ENCODE measurements at regions not wholly inside any gene's neighbourhood (a gene's known extent, or its start where the extent isn't known, plus 50 kb on each side); places are given as distances from the start of the nearest gene placed in this dataset.

DNA sequence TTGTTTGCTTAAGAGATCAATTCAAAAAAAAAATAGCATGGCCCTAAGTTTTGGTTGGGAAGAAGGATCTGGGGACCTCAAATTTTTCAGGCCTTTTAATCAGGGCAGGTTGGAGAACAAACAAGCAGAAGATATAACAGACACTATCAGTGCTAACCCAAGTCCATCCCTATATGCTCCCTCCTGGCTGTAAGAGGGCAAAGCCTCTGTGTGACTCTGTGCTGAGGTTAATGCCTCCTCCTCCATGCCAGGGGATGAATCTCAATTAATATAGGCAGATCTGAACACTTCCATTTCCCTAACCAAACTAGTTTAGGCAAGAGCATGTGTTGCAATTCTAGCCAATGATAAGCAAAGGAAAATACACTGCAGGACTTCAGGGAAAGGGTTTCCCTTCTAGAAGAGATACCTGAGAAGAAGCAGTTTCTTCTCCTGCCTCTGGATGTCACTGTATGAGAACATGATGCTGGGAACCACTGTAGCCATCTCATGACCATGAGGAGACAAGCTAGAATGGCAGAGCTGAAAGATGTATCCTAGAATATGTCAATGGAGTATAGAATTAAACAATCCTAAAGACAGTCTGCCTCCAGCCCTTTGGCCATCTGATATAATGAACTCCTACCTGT lies 76.0 kb downstream of the CHD9NB start:
- H3K36me3 Mint-ChIP-seq (ENCODE audit: low read depth) = no peaks in the 10 kb centered on the region
- intact Hi-C loops (cut with micrococcal nuclease) = no loop called here

GRCh38 chr16:52967744-52968143 lies 85.0 kb downstream of the CHD9NB start:
- Mint-ChIP-seq H3K27ac (no peak overlapping the region), H3K9me3 (no peaks in the 10 kb centered on the region), H3K4me1 (ENCODE audit: low read depth) (no peaks in the 10 kb centered on the region), H3K27me3 (peaks cover 2% of the 10 kb centered on the region), H3K4me3 (no peak overlapping the region), H3K36me3 (ENCODE audit: low read depth) (no peaks in the 10 kb centered on the region)
- intact Hi-C loops (cut with micrococcal nuclease) = no loop called here

More for the DNA sequence above, 76.0 kb downstream of the CHD9NB start:
- no peak overlapping the region for H3K4me3 Mint-ChIP-seq
- no peak overlapping the region for H3K27ac Mint-ChIP-seq
- peaks cover 6% of the 10 kb centered on the region for H3K27me3 Mint-ChIP-seq
- no peaks in the 10 kb centered on the region for H3K9me3 Mint-ChIP-seq
- no peaks in the 10 kb centered on the region for H3K4me1 Mint-ChIP-seq (ENCODE audit: low read depth)

- no peaks in the 10 kb centered on the region for H3K27me3 Mint-ChIP-seq
- peaks cover 2% of the 10 kb centered on the region for H3K9me3 Mint-ChIP-seq
- no peaks in the 10 kb centered on the region for H3K36me3 Mint-ChIP-seq (ENCODE audit: low read depth)
- H3K27ac Mint-ChIP-seq = no peak overlapping the region
- H3K4me3 Mint-ChIP-seq = no peak overlapping the region
- intact Hi-C loops (cut with micrococcal nuclease) = no loop called here
- H3K4me1 Mint-ChIP-seq (ENCODE audit: low read depth) = peaks cover under 1% of the 10 kb centered on the region
These were observed 88.4 kb downstream of the CHD9NB start for GRCh38 chr16:52964290-52964689.

- H3K4me3 Mint-ChIP-seq = no peak overlapping the region
- H3K9me3 Mint-ChIP-seq = peaks cover 6% of the 10 kb centered on the region
- no peaks in the 10 kb centered on the region for H3K36me3 Mint-ChIP-seq (ENCODE audit: low read depth)
- H3K4me1 Mint-ChIP-seq (ENCODE audit: low read depth) = peaks cover 5% of the 10 kb centered on the region
- intact Hi-C loops (cut with micrococcal nuclease) = no loop called here
- H3K27ac Mint-ChIP-seq = no peak overlapping the region
- H3K27me3 Mint-ChIP-seq = no peaks in the 10 kb centered on the region
These were observed 88.8 kb downstream of the CHD9NB start for GRCh38 chr16:52963855-52964242.

- peaks cover 9% of the 10 kb centered on the region for H3K9me3 Mint-ChIP-seq
These were observed 89.4 kb downstream of the CHD9NB start for GRCh38 chr16:52963212-52963854.

GRCh38 chr16:52958951-52959350 lies 93.7 kb downstream of the CHD9NB start:
- intact Hi-C loops (cut with micrococcal nuclease) = no loop called here
- no peak overlapping the region for H3K27ac Mint-ChIP-seq
- no peaks in the 10 kb centered on the region for H3K36me3 Mint-ChIP-seq (ENCODE audit: low read depth)
- H3K27me3 Mint-ChIP-seq = no peaks in the 10 kb centered on the region
- H3K9me3 Mint-ChIP-seq = peaks cover 9% of the 10 kb centered on the region
- H3K4me1 Mint-ChIP-seq (ENCODE audit: low read depth) = peaks cover 6% of the 10 kb centered on the region
- no peak overlapping the region for H3K4me3 Mint-ChIP-seq

More at GRCh38 chr16:52963212-52963854, 89.4 kb downstream of the CHD9NB start:
- no peak overlapping the region for H3K27ac Mint-ChIP-seq
- no peak overlapping the region for H3K4me3 Mint-ChIP-seq
- intact Hi-C loops (cut with micrococcal nuclease) = no loop called here
- peaks cover 6% of the 10 kb centered on the region for H3K4me1 Mint-ChIP-seq (ENCODE audit: low read depth)
- no peaks in the 10 kb centered on the region for H3K36me3 Mint-ChIP-seq (ENCODE audit: low read depth)
- no peaks in the 10 kb centered on the region for H3K27me3 Mint-ChIP-seq

DNA sequence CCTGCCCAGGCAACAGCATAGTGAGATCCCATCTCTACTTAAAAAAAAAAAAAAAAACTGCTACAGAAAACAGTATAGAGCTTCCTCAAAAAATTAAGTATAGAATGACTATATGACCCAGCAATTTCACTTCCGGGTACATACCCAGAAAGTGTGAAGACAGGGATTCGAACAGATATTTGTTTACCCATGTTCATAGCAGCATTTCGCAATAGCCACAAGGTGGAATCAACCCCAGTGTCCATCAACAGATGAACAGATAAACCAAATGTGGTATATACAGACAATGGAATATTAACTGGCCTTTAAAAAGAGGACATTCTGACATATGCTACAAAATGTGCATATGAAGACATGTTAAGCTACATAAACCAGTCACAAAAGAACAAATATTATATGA lies 95.5 kb downstream of the CHD9NB start:
- no peak overlapping the region for H3K4me3 Mint-ChIP-seq
- no peaks in the 10 kb centered on the region for H3K36me3 Mint-ChIP-seq (ENCODE audit: low read depth)
- intact Hi-C loops (cut with micrococcal nuclease) = no loop called here
- no peaks in the 10 kb centered on the region for H3K27me3 Mint-ChIP-seq
- H3K4me1 Mint-ChIP-seq (ENCODE audit: low read depth) = peaks cover 6% of the 10 kb centered on the region
- peaks cover 9% of the 10 kb centered on the region for H3K9me3 Mint-ChIP-seq
- no peak overlapping the region for H3K27ac Mint-ChIP-seq

DNA sequence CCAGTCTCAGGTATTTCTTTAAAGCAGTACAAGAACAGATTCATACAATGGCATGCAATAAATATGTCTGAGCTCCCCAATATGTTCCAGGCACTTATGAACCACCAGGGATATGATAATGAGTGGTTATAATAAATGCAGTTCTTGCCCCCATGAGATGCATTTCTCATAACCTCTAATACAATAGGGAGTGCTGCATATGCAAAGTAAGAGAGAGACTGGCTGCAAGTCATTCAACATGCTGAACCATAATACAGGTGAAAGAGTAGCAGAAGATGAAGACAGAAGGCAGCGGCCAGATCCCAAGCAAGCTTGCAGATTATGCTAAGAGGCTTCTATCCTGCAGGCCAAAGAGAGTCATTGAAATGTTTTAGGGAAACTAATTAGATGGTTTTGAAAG lies 96.7 kb downstream of the CHD9NB start:
- H3K27ac Mint-ChIP-seq = no peak overlapping the region
- intact Hi-C loops (cut with micrococcal nuclease) = no loop called here
- peaks cover 9% of the 10 kb centered on the region for H3K9me3 Mint-ChIP-seq
- no peak overlapping the region for H3K4me3 Mint-ChIP-seq
- no peaks in the 10 kb centered on the region for H3K36me3 Mint-ChIP-seq (ENCODE audit: low read depth)
- H3K27me3 Mint-ChIP-seq = no peaks in the 10 kb centered on the region
- peaks cover 6% of the 10 kb centered on the region for H3K4me1 Mint-ChIP-seq (ENCODE audit: low read depth)

- no peaks in the 10 kb centered on the region for H3K9me3 Mint-ChIP-seq
- no peaks in the 10 kb centered on the region for H3K36me3 Mint-ChIP-seq (ENCODE audit: low read depth)
- no peak overlapping the region for H3K27ac Mint-ChIP-seq
- intact Hi-C loops (cut with micrococcal nuclease) = no loop called here
- no peak overlapping the region for H3K4me3 Mint-ChIP-seq
- H3K27me3 Mint-ChIP-seq = no peaks in the 10 kb centered on the region
- no peaks in the 10 kb centered on the region for H3K4me1 Mint-ChIP-seq (ENCODE audit: low read depth)
These were observed 99.5 kb downstream of the CHD9NB start for GRCh38 chr16:52953215-52953614.

DNA sequence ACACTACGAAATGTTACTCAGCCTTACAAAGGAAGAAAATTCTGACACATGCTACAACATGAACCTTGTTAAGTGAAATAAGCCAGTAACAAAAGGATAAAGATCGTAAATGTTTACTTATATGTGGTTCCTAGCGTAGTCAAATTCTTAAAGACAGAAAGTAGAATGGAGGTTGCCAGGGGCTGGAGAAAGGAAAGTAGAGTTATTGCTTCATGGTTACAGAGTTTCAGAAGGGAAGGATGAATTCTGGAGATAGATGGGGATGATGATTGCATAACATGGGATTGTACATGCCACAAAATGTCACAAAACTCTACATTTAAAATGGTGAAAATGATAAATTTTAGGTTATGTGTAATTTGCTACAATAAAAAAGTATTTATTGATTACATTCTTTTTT lies 103.8 kb downstream of the CHD9NB start:
- Mint-ChIP-seq H3K9me3 (peaks cover 2% of the 10 kb centered on the region), H3K36me3 (ENCODE audit: low read depth) (no peaks in the 10 kb centered on the region), H3K4me3 (no peak overlapping the region), H3K27ac (no peak overlapping the region), H3K4me1 (ENCODE audit: low read depth) (no peaks in the 10 kb centered on the region), H3K27me3 (no peaks in the 10 kb centered on the region)
- intact Hi-C loops (cut with micrococcal nuclease) = no loop called here

GRCh38 chr16:52932321-52932720 lies 120.4 kb downstream of the CHD9NB start:
- Mint-ChIP-seq H3K4me3 (no peak overlapping the region), H3K9me3 (no peaks in the 10 kb centered on the region), H3K4me1 (ENCODE audit: low read depth) (no peaks in the 10 kb centered on the region), H3K36me3 (ENCODE audit: low read depth) (no peaks in the 10 kb centered on the region), H3K27me3 (no peaks in the 10 kb centered on the region), H3K27ac (no peak overlapping the region)
- intact Hi-C loops (cut with micrococcal nuclease) = no loop called here

DNA sequence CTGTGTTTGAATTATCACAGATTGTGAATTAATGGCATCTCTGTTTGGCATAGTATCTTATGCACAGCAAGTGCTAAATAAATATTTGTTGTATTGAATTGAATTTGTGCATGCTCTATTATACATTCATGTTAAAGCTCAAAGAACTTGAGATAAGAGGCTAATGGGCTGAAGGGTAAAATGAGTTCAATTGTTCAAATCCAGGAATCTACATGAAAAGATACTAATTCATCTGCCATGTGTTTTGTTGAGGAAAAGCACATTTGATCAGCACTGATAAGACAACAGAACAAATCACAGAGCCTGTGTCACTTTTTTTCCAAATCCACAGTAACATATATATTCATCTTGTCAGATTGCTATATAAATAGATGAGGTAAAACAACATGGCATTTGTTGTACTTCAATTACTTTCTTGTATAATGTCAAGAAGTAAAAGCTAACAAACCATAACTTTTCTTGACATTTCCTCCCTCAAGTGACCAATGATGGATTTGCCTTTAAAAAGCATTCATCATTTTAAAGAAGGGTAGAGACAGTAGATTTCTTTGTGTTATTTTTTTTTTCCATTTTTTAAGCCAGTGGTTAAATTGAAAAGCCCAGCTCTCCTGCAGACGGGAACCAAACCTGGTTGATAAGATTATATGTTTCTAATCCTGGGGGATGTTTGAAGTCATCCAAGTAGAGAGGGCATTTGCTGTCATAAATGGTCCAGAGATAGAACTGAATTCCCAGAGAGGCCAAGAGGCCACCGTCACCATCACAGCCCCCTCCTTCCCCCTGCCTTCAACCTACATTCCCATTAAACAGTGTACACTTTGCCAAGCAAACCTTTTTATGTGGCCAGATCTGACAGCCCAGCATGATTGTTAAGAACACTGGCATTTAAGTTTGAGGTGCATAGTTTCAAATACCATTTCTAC lies 123.0 kb downstream of the CHD9NB start:
- no peak overlapping the region for H3K27ac Mint-ChIP-seq
- no peaks in the 10 kb centered on the region for H3K36me3 Mint-ChIP-seq (ENCODE audit: low read depth)
- no peaks in the 10 kb centered on the region for H3K27me3 Mint-ChIP-seq
- no peaks in the 10 kb centered on the region for H3K4me1 Mint-ChIP-seq (ENCODE audit: low read depth)
- no peaks in the 10 kb centered on the region for H3K9me3 Mint-ChIP-seq
- no peak overlapping the region for H3K4me3 Mint-ChIP-seq
- intact Hi-C loops (cut with micrococcal nuclease) = no loop called here

DNA sequence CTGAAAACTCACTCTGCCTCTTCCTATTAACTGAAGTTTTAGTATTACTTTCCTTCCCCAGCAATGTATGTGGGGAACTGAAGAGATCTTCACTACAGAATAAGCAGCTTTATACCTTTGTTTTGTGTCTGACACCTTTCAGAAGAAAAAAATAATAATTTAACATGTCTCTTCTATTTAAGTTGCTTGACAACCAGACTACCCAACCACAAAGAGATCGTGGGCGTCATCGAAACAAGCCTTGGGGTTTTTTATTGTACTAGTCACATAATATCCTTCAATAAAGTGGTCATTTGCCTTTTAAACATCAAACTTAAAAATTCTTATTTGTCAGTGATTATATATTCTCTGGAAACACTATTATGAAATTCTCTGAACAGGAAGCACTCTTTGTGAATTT lies 123.7 kb downstream of the CHD9NB start:
- Mint-ChIP-seq H3K4me1 (ENCODE audit: low read depth) (no peaks in the 10 kb centered on the region), H3K4me3 (no peak overlapping the region), H3K36me3 (ENCODE audit: low read depth) (no peaks in the 10 kb centered on the region), H3K9me3 (no peaks in the 10 kb centered on the region), H3K27me3 (no peaks in the 10 kb centered on the region), H3K27ac (no peak overlapping the region)
- intact Hi-C loops (cut with micrococcal nuclease) = no loop called here

GRCh38 chr16:52925143-52925542 lies 127.6 kb downstream of the CHD9NB start:
- no peaks in the 10 kb centered on the region for H3K27me3 Mint-ChIP-seq
- no peaks in the 10 kb centered on the region for H3K36me3 Mint-ChIP-seq (ENCODE audit: low read depth)
- intact Hi-C loops (cut with micrococcal nuclease) = no loop called here
- H3K9me3 Mint-ChIP-seq = no peaks in the 10 kb centered on the region
- H3K4me1 Mint-ChIP-seq (ENCODE audit: low read depth) = no peaks in the 10 kb centered on the region
- H3K4me3 Mint-ChIP-seq = no peak overlapping the region
- no peak overlapping the region for H3K27ac Mint-ChIP-seq

Data from dendritic cell treated with granulocyte-macrophage colony-stimulating factor and Interleukin-4, amounts not matched to agents 40 ng/mL and 50 ng/mL, for 4 days (primary cell).